ENCODE measurements at regions not wholly inside any gene's neighbourhood (a gene's known extent, or its start where the extent isn't known, plus 50 kb on each side); places are given as distances from the start of the nearest gene placed in this dataset.

- no peak for DNase-seq (ENCODE audit: extremely low read depth, low read depth)
- TF ChIP-seq CTCF (IDR thresholded peaks at IDR 0.05; ENCODE audit: low read depth, low read length), result no peak
These were observed 204.2 kb upstream of the PIK3R1 start for GRCh38 chr5:68011259-68011760.

GRCh38 chr5:68010740-68011139 lies 204.8 kb upstream of the PIK3R1 start:
- no peak for DNase-seq (ENCODE audit: extremely low read depth, low read depth)
- no peak for TF ChIP-seq CTCF (IDR thresholded peaks at IDR 0.05; ENCODE audit: low read depth, low read length)

GRCh38 chr5:68007451-68007850 lies 208.1 kb upstream of the PIK3R1 start:
- DNase-seq (ENCODE audit: extremely low read depth, low read depth), result peak; percentile 56
- TF ChIP-seq CTCF (IDR thresholded peaks at IDR 0.05; ENCODE audit: low read depth, low read length), result no peak

- DNase-seq (ENCODE audit: extremely low read depth, low read depth), result no peak
- no peak for TF ChIP-seq CTCF (IDR thresholded peaks at IDR 0.05; ENCODE audit: low read depth, low read length)
These were observed 212.7 kb upstream of the PIK3R1 start for GRCh38 chr5:68002836-68003235.

GRCh38 chr5:68000805-68001204 lies 214.8 kb upstream of the PIK3R1 start:
- TF ChIP-seq CTCF (IDR thresholded peaks at IDR 0.05; ENCODE audit: low read depth, low read length), result no peak
- no peak for DNase-seq (ENCODE audit: extremely low read depth, low read depth)

GRCh38 chr5:67999391-67999790 lies 216.2 kb upstream of the PIK3R1 start:
- TF ChIP-seq CTCF (IDR thresholded peaks at IDR 0.05; ENCODE audit: low read depth, low read length), result no peak
- no peak for DNase-seq (ENCODE audit: extremely low read depth, low read depth)

GRCh38 chr5:67998709-67999261 lies 216.8 kb upstream of the PIK3R1 start:
- no peak for TF ChIP-seq CTCF (IDR thresholded peaks at IDR 0.05; ENCODE audit: low read depth, low read length)
- no peak for DNase-seq (ENCODE audit: extremely low read depth, low read depth)

Measured in AG09319 (cell line).